ENCODE measurements at regions not wholly inside any gene's neighbourhood (a gene's known extent, or its start where the extent isn't known, plus 50 kb on each side); places are given as distances from the start of the nearest gene placed in this dataset.

DNA sequence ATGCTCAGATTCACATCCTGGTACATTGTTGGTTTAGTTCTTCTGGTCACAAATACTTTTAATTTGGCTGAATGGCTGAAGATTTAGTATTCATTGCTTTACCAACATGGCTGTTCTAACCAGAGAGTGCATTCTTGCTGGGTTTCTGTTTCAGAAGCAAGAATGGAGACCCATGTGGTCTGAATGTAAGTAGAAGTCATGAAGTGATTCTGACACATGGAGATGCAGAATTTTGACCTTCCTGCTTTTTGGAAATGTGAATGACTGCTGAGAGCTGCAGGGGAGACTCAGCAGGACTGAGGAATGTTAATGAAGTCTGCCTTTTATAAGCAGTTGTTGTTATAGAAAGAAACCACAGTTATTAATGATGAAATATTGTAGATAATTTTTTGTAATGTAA is 576.1 kb upstream of the MARCKS start:
- H3K9me2 ChIP-seq (ENCODE audit: low read depth, low read length) = no peaks in the 10 kb centered on the region
- no peaks in the 10 kb centered on the region for H3K27me3 ChIP-seq (ENCODE audit: insufficient read depth, low read length)
- H3K9ac ChIP-seq (ENCODE audit: low read length) = no peak overlapping the region
- H3K27ac ChIP-seq (ENCODE audit: low read depth, low read length, poor library complexity, severe bottlenecking) = no peak overlapping the region
- no peak overlapping the region for H2AFZ ChIP-seq (ENCODE audit: low read length)
- H3K4me3 ChIP-seq (ENCODE audit: low read depth, low read length, poor library complexity, severe bottlenecking) = no peak overlapping the region
- TF ChIP-seq EZH2 (IDR thresholded peaks at IDR 0.05; ENCODE audit: borderline replicate concordance, low read length) = no peak
- TF ChIP-seq CTCF (IDR thresholded peaks at IDR 0.05; ENCODE audit: low read length) = no peak
- no peaks in the 10 kb centered on the region for H3K9me3 ChIP-seq (ENCODE audit: low read length)
- H3K36me3 ChIP-seq (ENCODE audit: insufficient read depth, low read length) = no peaks in the 10 kb centered on the region
- no peaks in the 10 kb centered on the region for H3K4me1 ChIP-seq (ENCODE audit: insufficient read depth, low read length, severe bottlenecking)
- H3F3A ChIP-seq (ENCODE audit: insufficient read depth, low read length) = no peaks in the 10 kb centered on the region
- H3K4me2 ChIP-seq (ENCODE audit: low read length) = no peak overlapping the region
- H4K20me1 ChIP-seq (ENCODE audit: insufficient read depth, low read length) = no peaks in the 10 kb centered on the region
- no peaks in the 10 kb centered on the region for H3K79me2 ChIP-seq (ENCODE audit: insufficient read depth, low read length)

GRCh38 chr6:113281431-113281830 is 575.7 kb upstream of the MARCKS start:
- H3K4me2 ChIP-seq (ENCODE audit: low read length) = no peak overlapping the region

DNA sequence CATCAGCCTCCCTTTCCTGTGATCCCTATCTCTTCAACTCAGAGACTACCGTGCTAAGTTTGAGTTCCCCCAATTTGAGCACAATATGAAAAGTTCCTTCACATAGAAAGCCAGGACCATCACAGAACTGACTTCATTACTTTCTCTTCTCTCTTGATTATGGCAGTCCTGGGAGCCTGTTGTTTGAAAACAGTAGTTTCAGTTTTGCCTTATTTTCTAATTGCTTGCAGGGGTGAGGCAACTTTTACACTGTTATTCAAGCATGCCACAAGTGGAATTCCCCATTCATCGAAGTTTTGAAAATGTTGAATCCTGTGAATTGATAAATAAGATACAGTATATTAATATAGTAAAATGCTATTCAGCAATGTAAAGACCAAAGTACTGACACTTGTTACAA is 569.7 kb upstream of the MARCKS start:
- TF ChIP-seq EZH2 (IDR thresholded peaks at IDR 0.05; ENCODE audit: borderline replicate concordance, low read length) (no peak), CTCF (IDR thresholded peaks at IDR 0.05; ENCODE audit: low read length) (no peak)
- Histone ChIP-seq H2AFZ (ENCODE audit: low read length) (no peak overlapping the region), H4K20me1 (ENCODE audit: insufficient read depth, low read length) (no peaks in the 10 kb centered on the region), H3K9me3 (ENCODE audit: low read length) (no peaks in the 10 kb centered on the region), H3K36me3 (ENCODE audit: insufficient read depth, low read length) (no peaks in the 10 kb centered on the region), H3K4me3 (ENCODE audit: low read depth, low read length, poor library complexity, severe bottlenecking) (no peak overlapping the region), H3F3A (ENCODE audit: insufficient read depth, low read length) (no peaks in the 10 kb centered on the region), H3K27ac (ENCODE audit: low read depth, low read length, poor library complexity, severe bottlenecking) (no peak overlapping the region), H3K79me2 (ENCODE audit: insufficient read depth, low read length) (no peaks in the 10 kb centered on the region), H3K9me2 (ENCODE audit: low read depth, low read length) (no peaks in the 10 kb centered on the region), H3K4me2 (ENCODE audit: low read length) (no peak overlapping the region), H3K4me1 (ENCODE audit: insufficient read depth, low read length, severe bottlenecking) (no peaks in the 10 kb centered on the region), H3K9ac (ENCODE audit: low read length) (no peak overlapping the region), H3K27me3 (ENCODE audit: insufficient read depth, low read length) (no peaks in the 10 kb centered on the region)

More at GRCh38 chr6:113281431-113281830, 575.7 kb upstream of the MARCKS start:
- Histone ChIP-seq H3K36me3 (ENCODE audit: insufficient read depth, low read length) (no peaks in the 10 kb centered on the region), H3K27ac (ENCODE audit: low read depth, low read length, poor library complexity, severe bottlenecking) (no peak overlapping the region), H3K9ac (ENCODE audit: low read length) (no peak overlapping the region), H3K9me2 (ENCODE audit: low read depth, low read length) (no peaks in the 10 kb centered on the region), H3K4me3 (ENCODE audit: low read depth, low read length, poor library complexity, severe bottlenecking) (no peak overlapping the region), H3K9me3 (ENCODE audit: low read length) (no peaks in the 10 kb centered on the region), H4K20me1 (ENCODE audit: insufficient read depth, low read length) (no peaks in the 10 kb centered on the region), H2AFZ (ENCODE audit: low read length) (no peak overlapping the region), H3K27me3 (ENCODE audit: insufficient read depth, low read length) (no peaks in the 10 kb centered on the region), H3K4me1 (ENCODE audit: insufficient read depth, low read length, severe bottlenecking) (no peaks in the 10 kb centered on the region), H3F3A (ENCODE audit: insufficient read depth, low read length) (no peaks in the 10 kb centered on the region), H3K79me2 (ENCODE audit: insufficient read depth, low read length) (no peaks in the 10 kb centered on the region)
- TF ChIP-seq EZH2 (IDR thresholded peaks at IDR 0.05; ENCODE audit: borderline replicate concordance, low read length) (no peak), CTCF (IDR thresholded peaks at IDR 0.05; ENCODE audit: low read length) (no peak)
